ENCODE measurements at regions not wholly inside any gene's neighbourhood (a gene's known extent, or its start where the extent isn't known, plus 50 kb on each side); places are given as distances from the start of the nearest gene placed in this dataset.
A peak's percentile ranks its signal among the peaks of the same experiment; 100 is the strongest.

GRCh38 chr17:55624772-55625433, 97.8 kb downstream of the TMEM100 start:
- H3K27ac Mint-ChIP-seq, result peak overlapping the region; percentile 62
- ATAC-seq (replicated peaks in 1 of 2) (peak; percentile 78 to 86), DNase-seq (peak in 1 of 2 donors; percentile 6)

GRCh38 chr17:55622547-55622946, 100.1 kb downstream of the TMEM100 start:
- no peak for DNase-seq
- H3K9me3 Mint-ChIP-seq, result no peaks in the 10 kb centered on the region
- H3K27ac Mint-ChIP-seq, result no peak overlapping the region
- no peak overlapping the region for H3K4me3 Mint-ChIP-seq
- ATAC-seq (replicated peaks in 1 of 2), result no peak
- H3K4me1 Mint-ChIP-seq (ENCODE audit: low read depth), result peaks cover 8% of the 10 kb centered on the region
- no peaks in the 10 kb centered on the region for H3K36me3 Mint-ChIP-seq (ENCODE audit: insufficient read depth in 2 of 2)
- H3K27me3 Mint-ChIP-seq (ENCODE audit: low read depth), result peaks cover 57% of the 10 kb centered on the region

More at GRCh38 chr17:55624772-55625433, 97.8 kb downstream of the TMEM100 start:
- H3K9me3 Mint-ChIP-seq, result peaks cover 0 to 2% of the 10 kb centered on the region in 2 donors
- peak overlapping the region; percentile 18 to 77 for H3K4me3 Mint-ChIP-seq
- peaks cover 54% of the 10 kb centered on the region for H3K27me3 Mint-ChIP-seq (ENCODE audit: low read depth)
- H3K36me3 Mint-ChIP-seq (ENCODE audit: insufficient read depth in 2 of 2), result no peaks in the 10 kb centered on the region
- H3K4me1 Mint-ChIP-seq (ENCODE audit: low read depth), result peaks cover 8% of the 10 kb centered on the region

- H3K27me3 Mint-ChIP-seq (ENCODE audit: low read depth), result peaks cover 57% of the 10 kb centered on the region
- H3K4me3 Mint-ChIP-seq, result no peak overlapping the region
- no peak overlapping the region for H3K27ac Mint-ChIP-seq
- no peaks in the 10 kb centered on the region for H3K9me3 Mint-ChIP-seq
- no peak for DNase-seq
- no peak for ATAC-seq (replicated peaks in 1 of 2)
- H3K4me1 Mint-ChIP-seq (ENCODE audit: low read depth), result peaks cover 8% of the 10 kb centered on the region
- no peaks in the 10 kb centered on the region for H3K36me3 Mint-ChIP-seq (ENCODE audit: insufficient read depth in 2 of 2)
These were observed 101.7 kb downstream of the TMEM100 start for GRCh38 chr17:55620945-55621344.

- Mint-ChIP-seq H3K9me3 (no peaks in the 10 kb centered on the region), H3K36me3 (ENCODE audit: insufficient read depth in 2 of 2) (no peaks in the 10 kb centered on the region), H3K27ac (no peak overlapping the region), H3K4me3 (no peak overlapping the region), H3K4me1 (ENCODE audit: low read depth) (peaks cover 2% of the 10 kb centered on the region), H3K27me3 (ENCODE audit: low read depth) (peaks cover 57% of the 10 kb centered on the region)
- DNase-seq (no peak), ATAC-seq (replicated peaks in 1 of 2) (no peak)
These were observed 102.6 kb downstream of the TMEM100 start for GRCh38 chr17:55620023-55620422.

- Mint-ChIP-seq H3K9me3 (no peaks in the 10 kb centered on the region), H3K4me1 (ENCODE audit: low read depth) (no peaks in the 10 kb centered on the region), H3K27me3 (ENCODE audit: low read depth) (peaks cover 43% of the 10 kb centered on the region), H3K27ac (no peak overlapping the region), H3K4me3 (no peak overlapping the region), H3K36me3 (ENCODE audit: insufficient read depth in 2 of 2) (no peaks in the 10 kb centered on the region)
- ATAC-seq (replicated peaks in 1 of 2) (no peak), DNase-seq (no peak)
These were observed 105.2 kb downstream of the TMEM100 start for GRCh38 chr17:55617441-55617840.

GRCh38 chr17:55614061-55614460, 102.8 kb upstream of the SMIM36 start:
- no peak for ATAC-seq (replicated peaks in 1 of 2)
- peaks cover 15% of the 10 kb centered on the region for H3K27me3 Mint-ChIP-seq (ENCODE audit: low read depth)
- H3K27ac Mint-ChIP-seq, result no peak overlapping the region
- H3K4me1 Mint-ChIP-seq (ENCODE audit: low read depth), result no peaks in the 10 kb centered on the region
- DNase-seq, result no peak
- H3K36me3 Mint-ChIP-seq (ENCODE audit: insufficient read depth in 2 of 2), result no peaks in the 10 kb centered on the region
- no peaks in the 10 kb centered on the region for H3K9me3 Mint-ChIP-seq
- no peak overlapping the region for H3K4me3 Mint-ChIP-seq

GRCh38 chr17:55612691-55613141, 101.5 kb upstream of the SMIM36 start:
- no peak overlapping the region for H3K27ac Mint-ChIP-seq
- no peaks in the 10 kb centered on the region for H3K36me3 Mint-ChIP-seq (ENCODE audit: insufficient read depth in 2 of 2)
- no peaks in the 10 kb centered on the region for H3K4me1 Mint-ChIP-seq (ENCODE audit: low read depth)
- no peaks in the 10 kb centered on the region for H3K9me3 Mint-ChIP-seq
- peaks cover 5% of the 10 kb centered on the region for H3K27me3 Mint-ChIP-seq (ENCODE audit: low read depth)
- no peak overlapping the region for H3K4me3 Mint-ChIP-seq
- ATAC-seq (replicated peaks in 1 of 2) (no peak), DNase-seq (no peak)

- no peaks in the 10 kb centered on the region for H3K36me3 Mint-ChIP-seq (ENCODE audit: insufficient read depth in 2 of 2)
- H3K9me3 Mint-ChIP-seq, result no peaks in the 10 kb centered on the region
- no peak overlapping the region for H3K4me3 Mint-ChIP-seq
- DNase-seq (no peak), ATAC-seq (replicated peaks in 1 of 2) (no peak)
- H3K4me1 Mint-ChIP-seq (ENCODE audit: low read depth), result no peaks in the 10 kb centered on the region
- no peak overlapping the region for H3K27ac Mint-ChIP-seq
- peaks cover 19% of the 10 kb centered on the region for H3K27me3 Mint-ChIP-seq (ENCODE audit: low read depth)
These were observed 96.6 kb upstream of the SMIM36 start for GRCh38 chr17:55607731-55608341.

GRCh38 chr17:55606488-55606815, 95.2 kb upstream of the SMIM36 start:
- H3K36me3 Mint-ChIP-seq (ENCODE audit: insufficient read depth in 2 of 2), result no peaks in the 10 kb centered on the region

GRCh38 chr17:55605705-55606487, 94.6 kb upstream of the SMIM36 start:
- H3K9me3 Mint-ChIP-seq, result no peaks in the 10 kb centered on the region
- no peak overlapping the region for H3K27ac Mint-ChIP-seq
- ATAC-seq (replicated peaks in 1 of 2) (no peak), DNase-seq (no peak)
- no peaks in the 10 kb centered on the region for H3K4me1 Mint-ChIP-seq (ENCODE audit: low read depth)
- no peaks in the 10 kb centered on the region for H3K36me3 Mint-ChIP-seq (ENCODE audit: insufficient read depth in 2 of 2)
- peaks cover 19% of the 10 kb centered on the region for H3K27me3 Mint-ChIP-seq (ENCODE audit: low read depth)
- no peak overlapping the region for H3K4me3 Mint-ChIP-seq

More at GRCh38 chr17:55606488-55606815, 95.2 kb upstream of the SMIM36 start:
- Mint-ChIP-seq H3K9me3 (no peaks in the 10 kb centered on the region), H3K4me3 (no peak overlapping the region), H3K27me3 (ENCODE audit: low read depth) (peaks cover 19% of the 10 kb centered on the region), H3K27ac (no peak overlapping the region), H3K4me1 (ENCODE audit: low read depth) (no peaks in the 10 kb centered on the region)
- no peak for DNase-seq
- no peak for ATAC-seq (replicated peaks in 1 of 2)

GRCh38 chr17:55601874-55602364, 90.7 kb upstream of the SMIM36 start:
- Mint-ChIP-seq H3K9me3 (peaks cover 1 to 8% of the 10 kb centered on the region in 2 donors), H3K4me1 (ENCODE audit: low read depth) (no peaks in the 10 kb centered on the region), H3K27ac (no peak overlapping the region), H3K4me3 (no peak overlapping the region), H3K36me3 (ENCODE audit: insufficient read depth in 2 of 2) (peaks cover 12 to 15% of the 10 kb centered on the region in 2 donors), H3K27me3 (ENCODE audit: low read depth) (peaks cover 8% of the 10 kb centered on the region)
- peak; percentile 10 to 39 for DNase-seq
- ATAC-seq (replicated peaks in 1 of 2), result peak in 1 of 2 donors; percentile 44

GRCh38 chr17:55598495-55598894, 87.2 kb upstream of the SMIM36 start:
- Mint-ChIP-seq H3K27ac (no peak overlapping the region), H3K36me3 (ENCODE audit: insufficient read depth in 2 of 2) (peaks cover 12 to 15% of the 10 kb centered on the region in 2 donors), H3K27me3 (ENCODE audit: low read depth) (no peaks in the 10 kb centered on the region), H3K4me3 (no peak overlapping the region), H3K9me3 (peaks cover 4 to 12% of the 10 kb centered on the region in 2 donors), H3K4me1 (ENCODE audit: low read depth) (no peaks in the 10 kb centered on the region)
- ATAC-seq (replicated peaks in 1 of 2) (no peak), DNase-seq (no peak)

Measured in activated T-cell treated with anti-CD3 and anti-CD28 coated beads, Interleukin-2, amount 50 U/mL, for 72 hours (primary cell).